Muscle layer of duodenum (tissue), 2 donors: ENCODE measurements at regions not wholly inside any gene's neighbourhood (a gene's known extent, or its start where the extent isn't known, plus 50 kb on each side); places are given as distances from the start of the nearest gene placed in this dataset.
"Not testable (repeated sequence)": the region's sequence is repeated elsewhere in the genome, so short reads cannot be mapped to it uniquely, and the experiment has no call there.

Experiments
- H3K27ac ChIP-seq: one replicate; pipeline ENCODE4 v1.7.0; 2013; ENCODE audit warnings: mild to moderate bottlenecking, low read length
- H3K27me3 ChIP-seq: one replicate; pipeline ENCODE4 v1.7.0; 2013; ENCODE audit warnings: low read depth, mild to moderate bottlenecking, control low read depth, low read length
- H3K36me3 ChIP-seq, 2 donors: one replicate each; pipeline ENCODE4 v1.7.0; 2013; ENCODE audit warnings: low read length in 2 of 2, control low read depth in 1 of 2, mild to moderate bottlenecking in 1 of 2; ENCODE audit not compliant: insufficient read depth in 2 of 2, control insufficient read depth in 1 of 2
- H3K4me1 ChIP-seq, 2 donors: one replicate each; pipeline ENCODE4 v1.7.0; 2013; ENCODE audit warnings: low read length in 2 of 2, mild to moderate bottlenecking in 2 of 2, control low read depth in 1 of 2, moderate library complexity in 1 of 2; ENCODE audit not compliant: insufficient read depth in 2 of 2, control insufficient read depth in 1 of 2
- H3K4me3 ChIP-seq, 2 donors: one replicate each; pipeline ENCODE4 v1.7.0; 2013; ENCODE audit warnings: low read length in 2 of 2, low read depth in 1 of 2, mild to moderate bottlenecking in 1 of 2
- H3K9me3 ChIP-seq, 2 donors: one replicate each; pipeline ENCODE4 v1.7.0; 2013; ENCODE audit warnings: low read length in 2 of 2, control low read depth in 1 of 2, mild to moderate bottlenecking in 1 of 2; ENCODE audit not compliant: control insufficient read depth in 1 of 2
- donor health status: healthy.

DNA sequence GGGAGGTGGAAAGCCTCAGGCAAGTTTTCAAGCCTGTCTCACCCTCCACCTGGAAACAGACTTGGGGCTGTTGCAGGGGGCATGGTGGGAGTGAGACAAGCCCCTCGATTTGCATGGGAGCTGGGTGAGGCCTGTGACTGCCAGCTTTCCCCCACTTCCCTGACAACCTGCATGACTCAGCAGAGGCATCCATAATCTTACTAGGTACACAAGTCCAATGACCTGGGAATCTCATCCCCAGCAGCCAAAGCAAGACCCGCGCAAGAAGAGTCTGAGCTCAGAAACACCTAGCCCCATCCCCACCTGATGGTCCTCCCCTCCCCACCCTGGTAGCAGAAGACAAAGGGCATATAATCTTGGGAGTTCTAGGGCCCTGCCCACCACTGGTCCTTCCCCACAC, 136.9 kb upstream of the POMZP3 start:
- not testable (repeated sequence) for H3K4me3 ChIP-seq, H3K27me3 ChIP-seq, H3K9me3 ChIP-seq, H3K36me3 ChIP-seq, H3K4me1 ChIP-seq, H3K27ac ChIP-seq

DNA sequence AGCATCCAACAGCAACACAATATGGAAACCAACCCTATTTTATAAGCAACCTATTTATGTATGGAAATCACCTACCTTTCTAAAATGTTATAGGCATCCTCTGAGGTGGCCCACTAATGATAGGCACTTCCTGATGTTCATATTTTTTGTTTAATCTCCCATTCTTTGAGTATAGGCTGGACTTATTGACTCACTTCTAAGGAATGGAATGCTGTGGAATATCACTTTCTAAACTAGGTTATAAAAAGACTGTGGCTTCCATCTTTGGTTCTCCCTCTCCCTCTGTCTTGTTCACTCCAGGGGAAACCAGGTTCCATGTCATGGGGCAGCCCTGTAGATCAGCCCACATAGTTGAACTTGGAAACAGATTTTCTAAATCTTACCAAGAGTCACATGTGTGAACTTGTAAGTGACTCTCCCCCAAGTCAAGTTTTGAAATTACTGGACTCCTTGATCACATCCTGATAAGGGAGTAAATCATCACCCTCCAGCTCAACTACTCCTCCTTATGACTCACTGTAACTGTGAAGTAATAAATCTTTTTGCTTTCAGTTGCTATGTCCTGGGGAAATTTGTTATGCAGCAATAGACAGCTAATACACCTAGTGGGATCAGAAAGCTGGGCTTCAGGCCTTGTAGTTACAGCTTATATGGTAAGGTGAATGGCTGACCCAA, 133.6 kb upstream of the POMZP3 start:
- H3K9me3 ChIP-seq, H3K4me1 ChIP-seq, H3K27ac ChIP-seq, H3K27me3 ChIP-seq, H3K4me3 ChIP-seq, H3K36me3 ChIP-seq: not testable (repeated sequence)

DNA sequence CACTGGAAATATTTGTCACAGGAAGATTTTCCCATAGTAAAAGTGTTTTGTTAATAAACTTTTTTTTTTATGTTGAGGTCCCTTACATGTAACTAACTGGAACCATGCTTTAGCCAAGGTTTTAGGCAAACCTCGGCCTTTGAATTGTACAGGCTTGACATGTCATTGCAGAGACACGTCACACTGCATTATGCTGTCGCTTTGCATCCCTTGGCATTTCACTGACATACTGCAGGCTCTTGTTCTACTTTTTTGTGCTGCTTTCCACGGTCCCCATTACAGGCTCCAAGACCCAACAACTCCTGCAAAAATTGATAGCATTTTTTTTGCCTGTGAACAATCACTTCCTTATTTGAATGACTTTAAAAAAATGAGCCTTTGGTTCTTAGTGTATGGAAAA, 112.5 kb upstream of the POMZP3 start:
- not testable (repeated sequence) for H3K9me3 ChIP-seq, H3K4me3 ChIP-seq, H3K36me3 ChIP-seq, H3K27me3 ChIP-seq, H3K27ac ChIP-seq, H3K4me1 ChIP-seq

DNA sequence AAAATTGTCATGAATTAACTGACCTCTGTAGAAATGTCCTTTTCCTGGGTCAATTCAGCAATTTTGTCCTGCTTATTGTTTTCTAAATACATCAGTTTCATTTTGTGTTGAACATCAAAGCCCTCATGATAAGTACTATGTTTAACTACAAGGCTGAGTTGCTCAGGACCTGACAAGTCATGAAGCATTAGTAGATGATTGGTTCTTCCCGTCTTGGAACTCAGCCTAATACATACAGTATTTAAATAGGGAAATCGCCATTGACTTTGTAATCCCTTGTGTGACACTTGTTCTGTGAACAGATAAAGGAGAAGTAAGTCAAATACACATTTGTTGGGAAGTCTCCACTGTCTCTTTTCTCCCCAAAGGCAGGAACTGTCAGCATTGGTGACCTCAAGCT, 109.6 kb upstream of the POMZP3 start:
- H3K4me3 ChIP-seq, H3K9me3 ChIP-seq, H3K36me3 ChIP-seq, H3K27me3 ChIP-seq, H3K27ac ChIP-seq, H3K4me1 ChIP-seq: not testable (repeated sequence)

DNA sequence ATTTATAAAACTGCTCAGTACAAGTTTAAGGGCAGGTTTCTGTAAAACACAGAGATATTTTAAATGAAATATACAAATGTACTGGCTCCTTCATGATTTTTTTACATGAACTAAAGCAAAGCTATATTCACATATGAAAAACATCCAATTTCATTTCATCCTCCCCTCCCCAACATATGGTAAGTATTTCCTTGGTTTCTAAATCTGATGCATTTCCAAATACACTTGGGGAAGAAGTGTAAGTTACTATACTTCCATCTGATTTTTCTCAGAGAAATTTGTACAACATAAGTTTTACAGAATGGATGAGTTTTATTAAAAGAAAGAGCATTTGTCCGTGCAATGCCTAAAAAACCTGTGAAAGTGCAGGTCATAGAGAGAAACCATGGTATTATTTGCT, 109.0 kb upstream of the POMZP3 start:
- not testable (repeated sequence) for H3K36me3 ChIP-seq, H3K4me3 ChIP-seq, H3K27me3 ChIP-seq

DNA sequence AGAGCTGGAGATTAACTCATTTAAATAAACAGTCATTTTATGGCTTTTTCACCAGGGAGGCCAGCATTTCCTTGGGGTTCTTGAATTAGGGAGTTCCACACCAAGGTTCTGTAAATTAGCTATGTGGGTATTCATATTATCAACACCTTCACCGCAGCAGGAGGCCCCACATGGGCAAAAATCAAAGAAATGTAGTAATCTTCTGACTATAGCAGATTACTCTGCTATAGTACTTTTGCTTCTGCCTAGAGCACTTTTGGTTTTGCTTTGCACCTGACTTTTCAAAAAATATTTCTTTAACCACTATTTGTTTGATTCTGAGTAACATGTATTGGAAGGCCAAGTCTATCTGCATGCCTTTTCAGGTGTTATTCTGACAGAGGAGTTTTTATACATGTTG, 108.6 kb upstream of the POMZP3 start:
- H3K27me3 ChIP-seq, H3K27ac ChIP-seq, H3K4me1 ChIP-seq, H3K36me3 ChIP-seq, H3K9me3 ChIP-seq, H3K4me3 ChIP-seq: not testable (repeated sequence)

More for the DNA sequence above, 109.0 kb upstream of the POMZP3 start:
- H3K4me1 ChIP-seq, H3K9me3 ChIP-seq, H3K27ac ChIP-seq: not testable (repeated sequence)

DNA sequence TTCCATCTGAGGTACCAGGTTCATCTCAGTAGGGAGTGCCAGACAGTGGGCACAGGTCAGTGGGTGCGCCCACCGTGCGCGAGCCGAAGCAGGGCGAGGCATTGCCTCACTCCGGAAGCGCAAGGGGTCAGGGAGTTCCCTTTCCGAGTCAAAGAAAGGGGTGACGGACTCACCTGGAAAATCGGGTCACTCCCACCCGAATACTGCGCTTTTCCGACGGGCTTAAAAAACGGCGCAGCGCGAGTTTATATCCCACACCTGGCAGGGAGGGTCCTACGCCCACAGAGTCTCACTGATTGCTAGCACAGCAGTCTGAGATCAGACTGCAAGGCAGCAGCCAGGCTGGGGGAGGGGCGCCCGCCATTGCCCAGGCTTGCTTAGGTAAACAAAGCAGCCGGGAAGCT, 101.5 kb upstream of the POMZP3 start:
- not testable (repeated sequence) for H3K27me3 ChIP-seq, H3K9me3 ChIP-seq, H3K36me3 ChIP-seq, H3K4me1 ChIP-seq, H3K4me3 ChIP-seq, H3K27ac ChIP-seq

DNA sequence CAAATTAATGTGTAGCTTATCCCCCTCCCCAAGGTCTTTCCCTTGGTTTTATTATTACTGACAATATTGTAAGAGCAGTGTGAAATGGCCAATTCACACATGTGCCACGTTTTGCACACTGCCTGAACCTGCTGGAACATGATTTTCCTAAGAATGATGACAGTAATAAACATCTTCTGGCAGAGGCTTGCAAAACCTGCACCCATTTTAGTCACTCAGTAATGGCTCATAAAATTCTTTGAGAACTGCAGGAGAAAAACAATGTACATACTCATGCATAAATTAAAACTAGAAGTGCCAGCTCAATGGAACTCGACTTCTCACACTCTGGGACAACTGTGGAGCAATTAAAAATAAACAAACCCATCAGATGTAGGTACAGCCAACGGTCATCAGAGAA, 96.8 kb upstream of the POMZP3 start:
- not testable (repeated sequence) for H3K36me3 ChIP-seq, H3K27me3 ChIP-seq, H3K4me3 ChIP-seq, H3K4me1 ChIP-seq, H3K27ac ChIP-seq, H3K9me3 ChIP-seq

DNA sequence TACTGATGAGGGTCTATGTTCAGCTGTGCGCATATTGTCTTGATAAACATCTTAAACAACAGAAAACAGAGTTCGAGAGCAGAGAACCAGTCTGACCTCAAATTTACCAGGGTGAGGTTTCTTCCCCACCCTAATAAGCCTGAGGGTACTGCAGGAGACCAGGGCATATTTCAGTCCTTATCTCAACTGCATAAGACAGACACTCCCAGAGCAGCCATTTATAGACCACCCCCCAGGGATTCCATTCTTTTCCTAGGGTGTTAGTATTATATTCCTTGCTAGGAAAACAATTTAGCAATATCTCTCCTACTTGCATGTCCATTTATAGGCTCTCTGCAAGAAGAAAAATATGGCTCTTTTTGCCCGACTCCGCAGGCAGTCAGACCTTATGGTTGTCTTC, 89.5 kb upstream of the POMZP3 start:
- not testable (repeated sequence) for H3K9me3 ChIP-seq, H3K4me3 ChIP-seq, H3K4me1 ChIP-seq, H3K27ac ChIP-seq, H3K36me3 ChIP-seq, H3K27me3 ChIP-seq

DNA sequence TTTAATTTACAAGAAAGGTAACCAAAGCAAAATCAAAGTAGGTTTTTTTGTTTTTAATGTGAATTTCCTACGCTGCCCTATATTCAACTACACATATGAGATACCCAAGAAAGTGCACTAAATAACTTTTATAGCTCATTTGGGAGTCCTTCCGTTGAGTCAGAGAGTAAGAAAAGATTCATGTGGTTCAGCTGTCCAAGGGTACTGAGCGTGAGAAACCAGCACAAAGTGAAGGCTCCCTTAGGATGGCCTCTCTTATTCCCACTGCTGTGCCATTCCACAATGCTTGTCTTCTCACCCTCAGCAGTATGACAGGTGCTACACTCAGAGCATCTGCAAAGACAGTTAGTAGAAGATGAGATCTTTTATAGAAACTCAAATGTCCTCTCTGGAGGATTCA, 85.8 kb upstream of the POMZP3 start:
- not testable (repeated sequence) for H3K9me3 ChIP-seq, H3K27me3 ChIP-seq, H3K4me1 ChIP-seq, H3K27ac ChIP-seq, H3K4me3 ChIP-seq, H3K36me3 ChIP-seq

DNA sequence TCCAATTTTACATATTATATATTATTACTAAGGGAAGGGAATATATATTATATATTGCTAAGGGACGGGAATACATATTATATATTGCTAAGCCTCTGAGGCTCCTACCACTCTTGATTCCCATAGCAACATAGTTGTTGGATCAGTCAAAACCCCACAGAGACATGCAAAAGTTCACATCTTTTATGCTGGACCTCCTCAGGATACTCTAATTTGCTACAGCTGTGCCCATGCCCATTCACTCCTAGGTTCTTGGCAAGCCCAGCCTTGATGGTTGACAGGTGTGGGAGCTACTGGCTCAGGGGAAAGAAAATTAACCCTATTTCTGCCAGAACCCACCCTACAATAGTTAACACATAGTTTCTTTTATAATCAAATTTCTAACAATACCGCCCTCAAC, 84.6 kb upstream of the POMZP3 start:
- not testable (repeated sequence) for H3K36me3 ChIP-seq, H3K27me3 ChIP-seq, H3K27ac ChIP-seq, H3K4me1 ChIP-seq, H3K4me3 ChIP-seq, H3K9me3 ChIP-seq

DNA sequence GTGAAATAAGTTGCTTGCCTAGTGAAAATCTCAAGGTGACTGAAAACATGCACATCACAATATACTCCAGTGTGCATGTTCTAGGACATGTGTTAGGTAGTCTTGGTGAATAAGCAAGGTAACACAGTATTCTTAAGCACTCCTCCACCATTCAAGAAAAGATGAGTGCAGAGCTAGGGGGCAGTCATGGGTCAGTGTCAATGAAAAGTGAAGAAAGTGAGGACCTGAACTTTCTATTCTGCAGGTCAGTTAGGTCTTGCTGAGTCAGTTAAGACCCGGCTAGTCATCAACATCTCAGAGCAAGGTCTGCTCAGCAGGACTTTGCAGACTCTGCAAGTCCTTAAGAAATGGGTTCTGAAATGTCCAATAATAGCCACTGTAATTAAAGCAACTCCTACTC, 82.6 kb upstream of the POMZP3 start:
- not testable (repeated sequence) for H3K27ac ChIP-seq, H3K4me1 ChIP-seq, H3K4me3 ChIP-seq, H3K36me3 ChIP-seq, H3K27me3 ChIP-seq, H3K9me3 ChIP-seq
